ENCODE measurements at regions not wholly inside any gene's neighbourhood (a gene's known extent, or its start where the extent isn't known, plus 50 kb on each side); places are given as distances from the start of the nearest gene placed in this dataset.

DNA sequence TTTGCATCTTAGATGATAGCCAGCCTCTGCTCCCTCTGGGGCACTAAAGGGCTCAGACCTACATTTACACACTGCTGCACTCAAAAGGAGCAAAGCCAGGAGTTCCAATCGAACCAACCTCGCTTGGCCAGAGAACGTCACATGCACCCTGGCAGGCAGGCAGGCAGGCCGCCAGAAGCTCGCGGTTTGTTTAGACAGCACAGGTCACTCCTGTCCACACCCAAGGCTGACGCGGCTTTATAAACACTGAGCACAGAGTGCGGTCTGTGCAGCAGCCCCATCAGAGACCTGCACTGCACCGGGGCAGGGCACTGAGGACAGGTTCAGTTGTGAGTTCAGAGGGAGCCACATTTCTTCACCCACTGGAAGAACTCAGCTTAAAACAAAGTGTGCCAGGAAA lies 143.9 kb downstream of the BCOR start (continued):
- TF ChIP-seq ZNF174 (tag by site-specific recombination; IDR thresholded peaks at IDR 0.05) (no peak), ZBTB11 (tag by site-specific recombination; conservative IDR thresholded peaks at IDR 0.05; ENCODE audit: low read depth) (no peak), TRIM28 (IDR thresholded peaks at IDR 0.05; ENCODE audit: borderline replicate concordance, low read length) (peak; percentile 94), ZNF10 (tag by site-specific recombination; IDR thresholded peaks at IDR 0.05) (no peak), PATZ1 (tag by site-specific recombination; IDR thresholded peaks at IDR 0.05) (no peak), SALL2 (tag by site-specific recombination; IDR thresholded peaks at IDR 0.05; ENCODE audit: borderline replicate concordance) (no peak), ZNF311 (tag by site-specific recombination; IDR thresholded peaks at IDR 0.05; ENCODE audit: borderline replicate concordance) (no peak), ZNF76 (tag by site-specific recombination; IDR thresholded peaks at IDR 0.05; ENCODE audit: borderline replicate concordance, low read depth) (no peak), ZNF830 (tag by site-specific recombination; IDR thresholded peaks at IDR 0.05; ENCODE audit: low read depth) (no peak), ZNF2 (tag by site-specific recombination; IDR thresholded peaks at IDR 0.05) (no peak), ZNF214 (tag by site-specific recombination; IDR thresholded peaks at IDR 0.05; ENCODE audit: borderline replicate concordance) (no peak), ZNF184 (tag by site-specific recombination; IDR thresholded peaks at IDR 0.05) (no peak), EGR2 (tag by site-specific recombination; IDR thresholded peaks at IDR 0.05; ENCODE audit: low read depth) (no peak), ZNF585B (tag by site-specific recombination; IDR thresholded peaks at IDR 0.05) (no peak), ZNF776 (tag by site-specific recombination; IDR thresholded peaks at IDR 0.05; ENCODE audit: borderline replicate concordance) (no peak), ZNF449 (tag by site-specific recombination; IDR thresholded peaks at IDR 0.05) (no peak), ZNF221 (tag by site-specific recombination; IDR thresholded peaks at IDR 0.05; ENCODE audit: borderline replicate concordance) (no peak), ZNF280C (tag by site-specific recombination; IDR thresholded peaks at IDR 0.05) (no peak), HOXA7 (CRISPR knock-in tag; IDR thresholded peaks at IDR 0.05; ENCODE audit: borderline replicate concordance) (no peak), HIC1 (tag by site-specific recombination; IDR thresholded peaks at IDR 0.05) (0 out of 2 replicates have a peak, but pooled peaks have one; percentile 15), ZBTB8A (tag by site-specific recombination; IDR thresholded peaks at IDR 0.05) (no peak), ZNF423 (tag by site-specific recombination; IDR thresholded peaks at IDR 0.05) (no peak)
- TF ChIP-seq, protein P1, sequence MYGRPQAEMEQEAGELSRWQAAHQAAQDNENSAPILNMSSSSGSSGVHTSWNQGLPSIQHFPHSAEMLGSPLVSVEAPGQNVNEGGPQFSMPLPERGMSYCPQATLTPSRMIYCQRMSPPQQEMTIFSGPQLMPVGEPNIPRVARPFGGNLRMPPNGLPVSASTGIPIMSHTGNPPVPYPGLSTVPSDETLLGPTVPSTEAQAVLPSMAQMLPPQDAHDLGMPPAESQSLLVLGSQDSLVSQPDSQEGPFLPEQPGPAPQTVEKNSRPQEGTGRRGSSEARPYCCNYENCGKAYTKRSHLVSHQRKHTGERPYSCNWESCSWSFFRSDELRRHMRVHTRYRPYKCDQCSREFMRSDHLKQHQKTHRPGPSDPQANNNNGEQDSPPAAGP (tag by site-specific recombination; IDR thresholded peaks at IDR 0.05): peak; percentile 36; the same call in 1 of the 2 replicates
- TF ChIP-seq, protein P2, sequence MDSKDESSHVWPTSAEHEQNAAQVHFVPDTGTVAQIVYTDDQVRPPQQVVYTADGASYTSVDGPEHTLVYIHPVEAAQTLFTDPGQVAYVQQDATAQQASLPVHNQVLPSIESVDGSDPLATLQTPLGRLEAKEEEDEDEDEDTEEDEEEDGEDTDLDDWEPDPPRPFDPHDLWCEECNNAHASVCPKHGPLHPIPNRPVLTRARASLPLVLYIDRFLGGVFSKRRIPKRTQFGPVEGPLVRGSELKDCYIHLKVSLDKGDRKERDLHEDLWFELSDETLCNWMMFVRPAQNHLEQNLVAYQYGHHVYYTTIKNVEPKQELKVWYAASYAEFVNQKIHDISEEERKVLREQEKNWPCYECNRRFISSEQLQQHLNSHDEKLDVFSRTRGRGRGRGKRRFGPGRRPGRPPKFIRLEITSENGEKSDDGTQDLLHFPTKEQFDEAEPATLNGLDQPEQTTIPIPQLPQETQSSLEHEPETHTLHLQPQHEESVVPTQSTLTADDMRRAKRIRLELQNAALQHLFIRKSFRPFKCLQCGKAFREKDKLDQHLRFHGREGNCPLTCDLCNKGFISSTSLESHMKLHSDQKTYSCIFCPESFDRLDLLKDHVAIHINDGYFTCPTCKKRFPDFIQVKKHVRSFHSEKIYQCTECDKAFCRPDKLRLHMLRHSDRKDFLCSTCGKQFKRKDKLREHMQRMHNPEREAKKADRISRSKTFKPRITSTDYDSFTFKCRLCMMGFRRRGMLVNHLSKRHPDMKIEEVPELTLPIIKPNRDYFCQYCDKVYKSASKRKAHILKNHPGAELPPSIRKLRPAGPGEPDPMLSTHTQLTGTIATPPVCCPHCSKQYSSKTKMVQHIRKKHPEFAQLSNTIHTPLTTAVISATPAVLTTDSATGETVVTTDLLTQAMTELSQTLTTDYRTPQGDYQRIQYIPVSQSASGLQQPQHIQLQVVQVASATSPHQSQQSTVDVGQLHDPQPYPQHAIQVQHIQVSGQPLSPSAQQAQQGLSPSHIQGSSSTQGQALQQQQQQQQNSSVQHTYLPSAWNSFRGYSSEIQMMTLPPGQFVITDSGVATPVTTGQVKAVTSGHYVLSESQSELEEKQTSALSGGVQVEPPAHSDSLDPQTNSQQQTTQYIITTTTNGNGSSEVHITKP (tag by site-specific recombination; IDR thresholded peaks at IDR 0.05): no peak

Data from HEK293 (cell line).